AG09309 (cell line): ENCODE measurements at regions not wholly inside any gene's neighbourhood (a gene's known extent, or its start where the extent isn't known, plus 50 kb on each side); places are given as distances from the start of the nearest gene placed in this dataset.

Experiments used
- DNase-seq: peaks from one replicate; pipeline ENCODE4 v3.0.0-alpha.2; 2010; ENCODE audit warnings: low read depth
- H3K4me3 ChIP-seq: 2 replicates; pipeline ENCODE4 v1.5.1; 2011; ENCODE audit warnings: mild to moderate bottlenecking, low read depth, low read length, moderate library complexity; ENCODE audit not compliant: control insufficient read depth
- CTCF ChIP-seq: IDR thresholded peaks from 2 replicates; pipeline ENCODE4 v1.5.1; 2011; ENCODE audit warnings: mild to moderate bottlenecking, low read depth, low read length, inconsistent platforms; ENCODE audit not compliant: insufficient read depth, control insufficient read depth; ENCODE audit errors: missing control alignments

- TF ChIP-seq CTCF: no peak
- DNase-seq: no peak
Observed at GRCh38 chr9:107586493-107586892, 96.9 kb upstream of the KLF4 start.

GRCh38 chr9:107585465-107585864 lies 95.9 kb upstream of the KLF4 start:
- DNase-seq: no peak
- H3K4me3 ChIP-seq: no peak overlapping the region
- TF ChIP-seq CTCF: no peak

More at GRCh38 chr9:107586493-107586892, 96.9 kb upstream of the KLF4 start:
- H3K4me3 ChIP-seq: no peak overlapping the region

GRCh38 chr9:107584944-107585343 lies 95.4 kb upstream of the KLF4 start:
- DNase-seq: no peak
- no peak for TF ChIP-seq CTCF
- H3K4me3 ChIP-seq: no peak overlapping the region

GRCh38 chr9:107584186-107584585 lies 94.6 kb upstream of the KLF4 start:
- no peak for DNase-seq
- TF ChIP-seq CTCF: no peak
- H3K4me3 ChIP-seq: no peak overlapping the region

- TF ChIP-seq CTCF: no peak
- no peak for DNase-seq
- no peak overlapping the region for H3K4me3 ChIP-seq
Observed at GRCh38 chr9:107577140-107577776, 87.7 kb upstream of the KLF4 start.

- TF ChIP-seq CTCF: no peak
- no peak overlapping the region for H3K4me3 ChIP-seq
- DNase-seq: no peak
Observed at GRCh38 chr9:107571148-107571547, 81.6 kb upstream of the KLF4 start.
